Endothelial cell of hepatic sinusoid (primary cell): ENCODE measurements at regions not wholly inside any gene's neighbourhood (a gene's known extent, or its start where the extent isn't known, plus 50 kb on each side); places are given as distances from the start of the nearest gene placed in this dataset.
"Not testable (repeated sequence)": the region's sequence is repeated elsewhere in the genome, so short reads cannot be mapped to it uniquely, and the experiment has no call there.

Experiments
- in situ Hi-C: cut with HindIII; loops from 2 replicates; pipeline ENCODE4 v1.10.0; 2017; ENCODE audit warnings: low sequenced_read_pairs

GRCh38 chr4:104881136-104881886 lies 265.4 kb upstream of the TET2 start:
- in situ Hi-C loops: no loop called here

GRCh38 chr4:104890598-104891275 lies 255.9 kb upstream of the TET2 start:
- in situ Hi-C loops: no loop called here

GRCh38 chr4:104896660-104897645 lies 249.7 kb upstream of the TET2 start:
- in situ Hi-C loops: no loop called here

GRCh38 chr4:104899863-104900262 lies 246.8 kb upstream of the TET2 start:
- in situ Hi-C loops: no loop called here

GRCh38 chr4:104901438-104901837 lies 245.2 kb upstream of the TET2 start:
- in situ Hi-C loops: no loop called here

- in situ Hi-C loops: no loop called here
Measured at GRCh38 chr4:104901961-104902605, 244.6 kb upstream of the TET2 start.

GRCh38 chr4:104905065-104905464 lies 241.6 kb upstream of the TET2 start:
- in situ Hi-C loops: no loop called here

- in situ Hi-C loops: no loop called here
Measured at GRCh38 chr4:104905546-104905945, 241.1 kb upstream of the TET2 start.

- in situ Hi-C loops: no loop called here
Measured at GRCh38 chr4:104906276-104906675, 240.4 kb upstream of the TET2 start.

- in situ Hi-C loops: no loop called here
Measured at GRCh38 chr4:104907074-104907649, 239.5 kb upstream of the TET2 start.

- in situ Hi-C loops: no loop called here
Measured at GRCh38 chr4:104907991-104908390, 238.7 kb upstream of the TET2 start.

GRCh38 chr4:104909376-104909775 lies 237.3 kb upstream of the TET2 start:
- in situ Hi-C loops: no loop called here

- in situ Hi-C loops: no loop called here
Measured at GRCh38 chr4:104912518-104912917, 234.2 kb upstream of the TET2 start.

- in situ Hi-C loops: no loop called here
Measured at GRCh38 chr4:104915373-104915772, 231.3 kb upstream of the TET2 start.

- in situ Hi-C loops: no loop called here
Measured at GRCh38 chr4:104915864-104916263, 230.8 kb upstream of the TET2 start.

GRCh38 chr4:104919406-104919805 lies 227.3 kb upstream of the TET2 start:
- in situ Hi-C loops: no loop called here

GRCh38 chr4:104930298-104930697 lies 216.4 kb upstream of the TET2 start:
- in situ Hi-C loops: no loop called here

GRCh38 chr4:104930745-104931736 lies 215.6 kb upstream of the TET2 start:
- in situ Hi-C loops: not testable (repeated sequence)

- in situ Hi-C loops: no loop called here
Measured at GRCh38 chr4:104938624-104939023, 208.1 kb upstream of the TET2 start.
